Keratinocyte (primary cell): ENCODE measurements at regions not wholly inside any gene's neighbourhood (a gene's known extent, or its start where the extent isn't known, plus 50 kb on each side); places are given as distances from the start of the nearest gene placed in this dataset.

Source experiments
- DNase-seq: peaks from one replicate; pipeline ENCODE4 v3.0.0-alpha.2; 2011; ENCODE audit warnings: low read depth, missing footprints, low spot score
- FAIRE-seq: peaks from 2 replicates; lab custom pipeline; 2011; peaks lifted over from hg19 to GRCh38; lab: Jason Lieb, UNC
- H2AFZ ChIP-seq: 2 replicates; pipeline ENCODE4 v1.6.0; 2012; ENCODE audit warnings: low read length, control low read depth, inconsistent platforms; ENCODE audit not compliant: control insufficient read depth
- H3K27ac ChIP-seq: 2 replicates; pipeline ENCODE4 v1.5.1; 2011; ENCODE audit warnings: low read length; ENCODE audit not compliant: control insufficient read depth, insufficient read depth
- H3K27me3 ChIP-seq: 3 replicates; pipeline ENCODE4 v1.6.0; 2011; ENCODE audit warnings: low read length; ENCODE audit not compliant: control insufficient read depth, insufficient read depth; ENCODE audit errors: extremely low read depth
- H3K36me3 ChIP-seq, 2 experiments: 2 replicates in 1 of 2; 3 replicates in 1 of 2; pipeline ENCODE4 v1.5.1; 2011; ENCODE audit warnings: low read length in 2 of 2, mild to moderate bottlenecking in 1 of 2; ENCODE audit not compliant: control insufficient read depth in 2 of 2, insufficient read depth in 2 of 2; ENCODE audit errors: extremely low read depth in 1 of 2
- H3K4me1 ChIP-seq: 3 replicates; pipeline ENCODE4 v1.5.1; 2011; ENCODE audit warnings: low read length; ENCODE audit not compliant: control insufficient read depth, insufficient read depth; ENCODE audit errors: extremely low read depth
- H3K4me2 ChIP-seq: 3 replicates; pipeline ENCODE4 v1.6.0; 2011; ENCODE audit warnings: low read depth, low read length; ENCODE audit not compliant: control insufficient read depth, insufficient read depth; ENCODE audit errors: extremely low read depth
- H3K4me3 ChIP-seq, 3 experiments: fragments of 200-600 bp in 1 of 3; sonication (generic) in 1 of 3; 2 replicates in 2 of 3; 3 replicates in 1 of 3; pipeline ENCODE4 v1.5.1; 2011 to 2016; ENCODE audit warnings: low read length in 3 of 3, mild to moderate bottlenecking in 3 of 3, control low read depth in 2 of 3, inconsistent platforms in 1 of 3, low read depth in 1 of 3, mixed read lengths in 1 of 3, mixed run types in 1 of 3, moderate library complexity in 1 of 3; ENCODE audit not compliant: control insufficient read depth in 2 of 3, insufficient read depth in 2 of 3; ENCODE audit errors: extremely low read depth in 1 of 3
- H3K79me2 ChIP-seq: 2 replicates; pipeline ENCODE4 v1.6.0; 2012; ENCODE audit warnings: low read length; ENCODE audit not compliant: control insufficient read depth, insufficient read depth
- H3K9ac ChIP-seq: 3 replicates; pipeline ENCODE4 v1.6.0; 2011; ENCODE audit warnings: low read length; ENCODE audit not compliant: control insufficient read depth, insufficient read depth; ENCODE audit errors: extremely low read depth
- H3K9me1 ChIP-seq: 3 replicates; pipeline ENCODE4 v1.6.0; 2011; ENCODE audit warnings: low read length; ENCODE audit not compliant: control insufficient read depth, insufficient read depth; ENCODE audit errors: extremely low read depth
- H3K9me3 ChIP-seq: 2 replicates; pipeline ENCODE4 v1.5.1; 2012; ENCODE audit warnings: low read depth, low read length; ENCODE audit not compliant: control insufficient read depth
- H4K20me1 ChIP-seq: 3 replicates; pipeline ENCODE4 v1.6.0; 2011; ENCODE audit warnings: low read length; ENCODE audit not compliant: control insufficient read depth, insufficient read depth; ENCODE audit errors: extremely low read depth
- CTCF ChIP-seq, 3 experiments: IDR thresholded peaks in 1 of 3; conservative IDR thresholded peaks in 1 of 3; optimal IDR thresholded peaks in 1 of 3; 2 replicates in 2 of 3; 3 replicates in 1 of 3; pipeline versions ENCODE3 to v1.5.1; 2011; ENCODE audit warnings: low read length in 3 of 3, mild to moderate bottlenecking in 3 of 3, moderate library complexity in 2 of 3, control low read depth in 1 of 3, inconsistent platforms in 1 of 3; ENCODE audit not compliant: insufficient read depth in 2 of 3; ENCODE audit errors: extremely low read depth in 1 of 3
- EZH2 ChIP-seq: IDR thresholded peaks from one replicate; pipeline ENCODE4 v1.6.1; 2012; ENCODE audit warnings: inconsistent platforms, mild to moderate bottlenecking, low read length, moderate library complexity
- dilution Hi-C: fragments of 300-500 bp; cut with MboI; formaldehyde crosslinking; loops from one replicate; pipeline ENCODE4 v1.7.0; 2020; ENCODE audit warnings: low sequenced_read_pairs; ENCODE audit not compliant: extremely low pct_ligation_motif_present

- no peak overlapping the region for H2AFZ ChIP-seq
- no peaks in the 10 kb centered on the region for H3K36me3 ChIP-seq
- H3K9me3 ChIP-seq, result no peaks in the 10 kb centered on the region
- FAIRE-seq (no peak), DNase-seq (no peak)
- no peak for TF ChIP-seq CTCF (optimal IDR thresholded peaks at IDR 0.05 in 1 of 3, IDR thresholded peaks at IDR 0.05 in 1 of 3, conservative IDR thresholded peaks at IDR 0.05 in 1 of 3; ENCODE audit: extremely low read depth in 1 of 3, insufficient read depth in 2 of 3, low read length in 3 of 3)
- no peak for TF ChIP-seq EZH2
- no peak overlapping the region for H3K27ac ChIP-seq
- no peaks in the 10 kb centered on the region for H3K4me1 ChIP-seq
- H3K9ac ChIP-seq, result no peak overlapping the region
- dilution Hi-C loops, result no loop called here
- no peaks in the 10 kb centered on the region for H4K20me1 ChIP-seq
- no peaks in the 10 kb centered on the region for H3K79me2 ChIP-seq
- no peaks in the 10 kb centered on the region for H3K27me3 ChIP-seq
- H3K4me3 ChIP-seq, result no peak overlapping the region
- no peak overlapping the region for H3K4me2 ChIP-seq
- H3K9me1 ChIP-seq, result no peaks in the 10 kb centered on the region
Observed at GRCh38 chr14:84071061-84071460, 1458.9 kb upstream of the FLRT2 start.

- dilution Hi-C loops, result no loop called here
- no peaks in the 10 kb centered on the region for H3K79me2 ChIP-seq
- no peak for DNase-seq
- no peak overlapping the region for H3K27ac ChIP-seq
- no peak for TF ChIP-seq EZH2
- no peak for TF ChIP-seq CTCF (optimal IDR thresholded peaks at IDR 0.05 in 1 of 3, IDR thresholded peaks at IDR 0.05 in 1 of 3, conservative IDR thresholded peaks at IDR 0.05 in 1 of 3; ENCODE audit: extremely low read depth in 1 of 3, insufficient read depth in 2 of 3, low read length in 3 of 3)
- no peak overlapping the region for H3K4me2 ChIP-seq
- no peaks in the 10 kb centered on the region for H3K9me1 ChIP-seq
- H3K9ac ChIP-seq, result no peak overlapping the region
- H3K36me3 ChIP-seq, result no peaks in the 10 kb centered on the region
- H3K4me1 ChIP-seq, result no peaks in the 10 kb centered on the region
- no peak overlapping the region for H2AFZ ChIP-seq
- H4K20me1 ChIP-seq, result no peaks in the 10 kb centered on the region
- FAIRE-seq, result no peak
- H3K4me3 ChIP-seq, result no peak overlapping the region
- H3K27me3 ChIP-seq, result no peaks in the 10 kb centered on the region
- H3K9me3 ChIP-seq, result no peaks in the 10 kb centered on the region
Observed at GRCh38 chr14:84074626-84075025, 1455.3 kb upstream of the FLRT2 start.
